ENCODE measurements at regions not wholly inside any gene's neighbourhood (a gene's known extent, or its start where the extent isn't known, plus 50 kb on each side); places are given as distances from the start of the nearest gene placed in this dataset.

GRCh38 chr4:63906660-63907183 is 502.5 kb downstream of the TECRL start:
- no peak overlapping the region for H3K27ac Mint-ChIP-seq
- 60 to 92% methylated on average over 1 to 2 of the region's 2 CpGs for WGBS, 2 experiments (ENCODE audit: insufficient coverage in 1 of 2, insufficient read length in 1 of 2)
- TF ChIP-seq, protein P1, sequence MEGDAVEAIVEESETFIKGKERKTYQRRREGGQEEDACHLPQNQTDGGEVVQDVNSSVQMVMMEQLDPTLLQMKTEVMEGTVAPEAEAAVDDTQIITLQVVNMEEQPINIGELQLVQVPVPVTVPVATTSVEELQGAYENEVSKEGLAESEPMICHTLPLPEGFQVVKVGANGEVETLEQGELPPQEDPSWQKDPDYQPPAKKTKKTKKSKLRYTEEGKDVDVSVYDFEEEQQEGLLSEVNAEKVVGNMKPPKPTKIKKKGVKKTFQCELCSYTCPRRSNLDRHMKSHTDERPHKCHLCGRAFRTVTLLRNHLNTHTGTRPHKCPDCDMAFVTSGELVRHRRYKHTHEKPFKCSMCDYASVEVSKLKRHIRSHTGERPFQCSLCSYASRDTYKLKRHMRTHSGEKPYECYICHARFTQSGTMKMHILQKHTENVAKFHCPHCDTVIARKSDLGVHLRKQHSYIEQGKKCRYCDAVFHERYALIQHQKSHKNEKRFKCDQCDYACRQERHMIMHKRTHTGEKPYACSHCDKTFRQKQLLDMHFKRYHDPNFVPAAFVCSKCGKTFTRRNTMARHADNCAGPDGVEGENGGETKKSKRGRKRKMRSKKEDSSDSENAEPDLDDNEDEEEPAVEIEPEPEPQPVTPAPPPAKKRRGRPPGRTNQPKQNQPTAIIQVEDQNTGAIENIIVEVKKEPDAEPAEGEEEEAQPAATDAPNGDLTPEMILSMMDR (conservative IDR thresholded peaks at IDR 0.05), result no peak

DNA sequence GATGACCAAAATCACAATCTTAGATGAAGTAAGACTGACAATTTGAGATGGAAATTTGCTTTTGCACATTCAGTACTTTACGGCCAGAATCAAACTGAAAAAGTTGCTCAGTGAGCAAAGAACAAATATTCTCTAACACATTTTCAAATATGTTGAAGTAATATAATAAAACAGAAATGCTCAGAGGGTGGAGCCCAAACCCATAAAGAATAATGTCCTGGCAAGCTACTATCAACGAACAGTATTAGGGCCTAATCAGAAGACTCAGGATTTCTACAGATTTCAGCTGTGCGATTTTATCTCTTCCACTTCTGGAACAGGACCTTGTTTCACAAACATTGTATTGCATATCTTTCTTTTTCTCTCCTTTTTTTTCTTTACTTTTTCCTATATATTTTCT is 505.0 kb downstream of the TECRL start:
- H3K27me3 ChIP-seq (ENCODE audit: control insufficient read depth, insufficient read depth, low read length, poor library complexity, severe bottlenecking), result no peaks in the 10 kb centered on the region
- Mint-ChIP-seq H3K27me3 (ENCODE audit: insufficient read depth) (peaks cover 1% of the 10 kb centered on the region), H3K4me1 (no peaks in the 10 kb centered on the region), H3K27ac (no peak overlapping the region), H3K9me3 (no peaks in the 10 kb centered on the region), H3K4me3 (no peak overlapping the region), H3K36me3 (ENCODE audit: low read depth) (no peaks in the 10 kb centered on the region)
- no peaks in the 10 kb centered on the region for H3K36me3 ChIP-seq (ENCODE audit: control insufficient read depth, insufficient read depth, low read length)
- H3K27ac ChIP-seq (ENCODE audit: low read depth, low read length), result no peak overlapping the region
- H3K4me3 ChIP-seq (ENCODE audit: low read length), result no peak overlapping the region
- no peak overlapping the region for H3K9ac ChIP-seq (ENCODE audit: extremely low read depth, low read length, poor library complexity, severe bottlenecking)
- 91 to 96% methylated on average over 3 of the region's 3 CpGs for WGBS, 2 experiments (ENCODE audit: insufficient coverage in 1 of 2, insufficient read length in 1 of 2)
- TF ChIP-seq, protein P1 (conservative IDR thresholded peaks at IDR 0.05), result no peak
- no peaks in the 10 kb centered on the region for H3K9me3 ChIP-seq (ENCODE audit: control insufficient read depth, low read length)
- DNase-seq, result no peak
- H3K4me1 ChIP-seq (ENCODE audit: control insufficient read depth, insufficient read depth, low read length), result no peaks in the 10 kb centered on the region

More at GRCh38 chr4:63906660-63907183, 502.5 kb downstream of the TECRL start:
- no peaks in the 10 kb centered on the region for H3K27me3 ChIP-seq (ENCODE audit: control insufficient read depth, insufficient read depth, low read length, poor library complexity, severe bottlenecking)
- Mint-ChIP-seq H3K4me3 (no peak overlapping the region), H3K4me1 (no peaks in the 10 kb centered on the region), H3K27me3 (ENCODE audit: insufficient read depth) (peaks cover 1% of the 10 kb centered on the region), H3K9me3 (no peaks in the 10 kb centered on the region), H3K36me3 (ENCODE audit: low read depth) (no peaks in the 10 kb centered on the region)
- no peak overlapping the region for H3K27ac ChIP-seq (ENCODE audit: low read depth, low read length)
- no peak for DNase-seq
- no peaks in the 10 kb centered on the region for H3K9me3 ChIP-seq (ENCODE audit: control insufficient read depth, low read length)
- no peak overlapping the region for H3K9ac ChIP-seq (ENCODE audit: extremely low read depth, low read length, poor library complexity, severe bottlenecking)
- H3K36me3 ChIP-seq (ENCODE audit: control insufficient read depth, insufficient read depth, low read length), result no peaks in the 10 kb centered on the region
- no peaks in the 10 kb centered on the region for H3K4me1 ChIP-seq (ENCODE audit: control insufficient read depth, insufficient read depth, low read length)
- H3K4me3 ChIP-seq (ENCODE audit: low read length), result no peak overlapping the region

DNA sequence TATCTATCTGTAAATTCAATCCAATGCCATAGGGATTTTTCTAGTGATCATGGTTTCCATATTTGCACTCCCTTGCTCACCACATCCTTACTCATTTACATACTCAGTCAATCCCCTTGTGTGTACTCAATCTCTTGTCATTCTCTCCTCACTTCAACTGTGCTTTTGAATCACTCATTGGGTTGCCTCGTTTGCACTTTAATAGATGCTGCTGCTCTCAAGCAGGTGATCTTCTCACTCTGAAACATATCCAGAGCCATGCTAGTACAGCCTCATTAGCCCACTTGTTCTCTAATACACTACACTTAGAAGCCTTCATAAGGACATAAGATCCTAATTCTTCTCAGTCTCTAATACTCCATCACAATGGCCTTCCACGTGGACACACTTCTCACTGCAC is 507.9 kb downstream of the TECRL start:
- Histone ChIP-seq H3K4me1 (ENCODE audit: control insufficient read depth, insufficient read depth, low read length) (no peaks in the 10 kb centered on the region), H3K27ac (ENCODE audit: low read depth, low read length) (no peak overlapping the region), H3K36me3 (ENCODE audit: control insufficient read depth, insufficient read depth, low read length) (no peaks in the 10 kb centered on the region), H3K9ac (ENCODE audit: extremely low read depth, low read length, poor library complexity, severe bottlenecking) (no peak overlapping the region), H3K27me3 (ENCODE audit: control insufficient read depth, insufficient read depth, low read length, poor library complexity, severe bottlenecking) (no peaks in the 10 kb centered on the region), H3K9me3 (ENCODE audit: control insufficient read depth, low read length) (no peaks in the 10 kb centered on the region), H3K4me3 (ENCODE audit: low read length) (no peak overlapping the region)
- Mint-ChIP-seq H3K9me3 (no peaks in the 10 kb centered on the region), H3K36me3 (ENCODE audit: low read depth) (no peaks in the 10 kb centered on the region), H3K4me3 (no peak overlapping the region), H3K27ac (no peak overlapping the region), H3K27me3 (ENCODE audit: insufficient read depth) (peaks cover 1% of the 10 kb centered on the region), H3K4me1 (peaks cover 2% of the 10 kb centered on the region)
- TF ChIP-seq, protein P1 (conservative IDR thresholded peaks at IDR 0.05), result no peak
- no peak for DNase-seq
- WGBS, 2 experiments (ENCODE audit: insufficient coverage in 1 of 2, insufficient read length in 1 of 2), result 14 to 42% methylated on average over 2 of the region's 2 CpGs
